OCI-LY7 (cell line): ENCODE measurements at regions not wholly inside any gene's neighbourhood (a gene's known extent, or its start where the extent isn't known, plus 50 kb on each side); places are given as distances from the start of the nearest gene placed in this dataset.

Source experiments
- EZH2phosphoT487 ChIP-seq: fragments of 200-600 bp; sonication (generic); IDR thresholded peaks from 2 replicates; pipeline ENCODE4 v1.6.1; 2018; ENCODE audit warnings: low read depth, borderline replicate concordance, mild to moderate bottlenecking, mixed run types, antibody characterized with exemption, low read length, moderate library complexity, mixed read lengths
- TF ChIP-seq, protein P1 (sequence below): fragments of 200-600 bp; sonication (generic); conservative IDR thresholded peaks from 2 replicates; pipeline ENCODE4 v1.5.1; 2014; ENCODE audit warnings: mild to moderate bottlenecking, antibody characterized with exemption, low read length, moderate library complexity, mixed read lengths

GRCh38 chr21:16086936-16087335, 357.2 kb downstream of the USP25 start:
- TF ChIP-seq, protein P1, sequence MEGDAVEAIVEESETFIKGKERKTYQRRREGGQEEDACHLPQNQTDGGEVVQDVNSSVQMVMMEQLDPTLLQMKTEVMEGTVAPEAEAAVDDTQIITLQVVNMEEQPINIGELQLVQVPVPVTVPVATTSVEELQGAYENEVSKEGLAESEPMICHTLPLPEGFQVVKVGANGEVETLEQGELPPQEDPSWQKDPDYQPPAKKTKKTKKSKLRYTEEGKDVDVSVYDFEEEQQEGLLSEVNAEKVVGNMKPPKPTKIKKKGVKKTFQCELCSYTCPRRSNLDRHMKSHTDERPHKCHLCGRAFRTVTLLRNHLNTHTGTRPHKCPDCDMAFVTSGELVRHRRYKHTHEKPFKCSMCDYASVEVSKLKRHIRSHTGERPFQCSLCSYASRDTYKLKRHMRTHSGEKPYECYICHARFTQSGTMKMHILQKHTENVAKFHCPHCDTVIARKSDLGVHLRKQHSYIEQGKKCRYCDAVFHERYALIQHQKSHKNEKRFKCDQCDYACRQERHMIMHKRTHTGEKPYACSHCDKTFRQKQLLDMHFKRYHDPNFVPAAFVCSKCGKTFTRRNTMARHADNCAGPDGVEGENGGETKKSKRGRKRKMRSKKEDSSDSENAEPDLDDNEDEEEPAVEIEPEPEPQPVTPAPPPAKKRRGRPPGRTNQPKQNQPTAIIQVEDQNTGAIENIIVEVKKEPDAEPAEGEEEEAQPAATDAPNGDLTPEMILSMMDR, result no peak
- no peak for TF ChIP-seq EZH2phosphoT487
